ENCODE measurements at regions not wholly inside any gene's neighbourhood (a gene's known extent, or its start where the extent isn't known, plus 50 kb on each side); places are given as distances from the start of the nearest gene placed in this dataset.
A peak's percentile ranks its signal among the peaks of the same experiment; 100 is the strongest.
"Not testable (repeated sequence)": the region's sequence is repeated elsewhere in the genome, so short reads cannot be mapped to it uniquely, and the experiment has no call there.

DNA sequence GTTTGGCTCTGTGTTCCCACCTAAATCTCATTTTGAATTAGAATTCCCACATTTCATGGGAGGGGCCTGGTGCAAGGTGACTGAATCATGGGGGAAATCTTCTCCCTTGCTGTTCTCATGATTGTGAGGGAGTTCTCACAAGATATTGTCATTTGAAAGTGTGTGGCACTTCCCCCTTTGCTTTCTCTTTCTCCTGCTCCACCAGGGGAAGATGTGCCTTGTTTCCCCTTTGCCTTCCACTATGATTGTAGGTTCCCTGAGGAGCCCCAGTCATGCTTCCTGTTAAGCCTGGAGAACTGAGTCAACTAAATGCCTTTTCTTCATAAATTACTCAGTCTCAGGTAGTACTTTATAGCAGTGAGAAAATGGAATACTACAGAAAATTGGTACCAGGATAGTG is 157.2 kb upstream of the TPRG1 start:
- H3K4me1 ChIP-seq (ENCODE audit: control insufficient read depth, insufficient read depth, low read length), result no peaks in the 10 kb centered on the region
- no peaks in the 10 kb centered on the region for H3K4me1 Mint-ChIP-seq
- H3K4me3 Mint-ChIP-seq, result no peak overlapping the region

DNA sequence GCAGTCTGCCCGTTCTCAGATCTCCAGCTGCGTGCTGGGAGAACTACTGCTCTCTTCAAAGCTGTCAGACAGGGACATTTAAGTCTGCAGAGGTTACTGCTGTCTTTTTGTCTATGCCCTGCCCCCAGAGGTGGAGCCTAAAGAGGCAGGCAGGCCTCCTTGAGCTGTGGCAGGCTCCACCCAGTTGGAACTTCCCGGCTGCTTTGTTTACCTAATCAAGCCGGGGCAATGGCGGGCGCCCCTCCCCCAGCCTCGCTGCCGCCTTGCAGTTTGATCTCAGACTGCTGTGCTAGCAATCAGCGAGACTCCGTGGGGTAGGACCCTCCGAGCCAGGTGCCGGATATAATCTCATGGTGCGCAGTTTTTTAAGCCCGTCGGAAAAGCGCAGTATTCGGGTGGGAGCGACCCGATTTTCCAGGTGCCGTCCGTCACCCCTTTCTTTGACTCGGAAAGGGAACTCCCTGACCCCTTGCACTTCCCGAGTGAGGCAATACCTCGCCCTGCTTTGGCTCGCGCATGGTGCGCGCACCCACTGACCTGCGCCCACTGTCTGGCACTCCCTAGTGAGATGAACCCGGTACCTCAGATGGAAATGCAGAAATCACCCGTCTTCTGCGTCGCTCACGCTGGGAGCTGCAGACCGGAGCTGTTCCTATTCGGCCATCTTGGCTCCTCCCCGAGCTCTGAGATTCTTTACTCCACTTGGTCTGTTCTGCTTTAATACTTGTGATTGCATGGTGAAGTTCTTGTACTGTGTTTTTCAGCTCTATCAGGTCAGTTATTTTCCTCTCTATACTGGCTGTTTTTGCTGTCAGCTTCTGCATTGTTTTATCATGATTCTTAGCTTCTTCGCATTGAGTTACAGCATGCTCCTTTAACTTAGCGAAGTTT is 148.9 kb upstream of the TPRG1 start:
- Mint-ChIP-seq H3K9me3 (peaks cover 31% of the 10 kb centered on the region), H3K27ac (peak overlapping the region; percentile 97), H3K36me3 (ENCODE audit: low read depth) (peaks cover 10% of the 10 kb centered on the region), H3K4me3 (peak overlapping the region; percentile 78)
- H3K9ac ChIP-seq (ENCODE audit: extremely low read depth, low read length, poor library complexity, severe bottlenecking); H3K27me3 ChIP-seq (ENCODE audit: control insufficient read depth, insufficient read depth, low read length, poor library complexity, severe bottlenecking); H3K36me3 ChIP-seq (ENCODE audit: control insufficient read depth, insufficient read depth, low read length); H3K4me1 Mint-ChIP-seq; H3K4me3 ChIP-seq (ENCODE audit: low read length); H3K27ac ChIP-seq (ENCODE audit: low read depth, low read length); H3K9me3 ChIP-seq (ENCODE audit: control insufficient read depth, low read length); H3K27me3 Mint-ChIP-seq (ENCODE audit: insufficient read depth); H3K4me1 ChIP-seq (ENCODE audit: control insufficient read depth, insufficient read depth, low read length): not testable (repeated sequence)
- 75 to 88% methylated on average over 5 to 31 of the region's 39 CpGs for WGBS, 2 experiments (ENCODE audit: insufficient coverage in 1 of 2, insufficient read length in 1 of 2)
- DNase-seq, result peak; percentile 74

More for the DNA sequence above, 157.2 kb upstream of the TPRG1 start:
- TF ChIP-seq, protein P1, sequence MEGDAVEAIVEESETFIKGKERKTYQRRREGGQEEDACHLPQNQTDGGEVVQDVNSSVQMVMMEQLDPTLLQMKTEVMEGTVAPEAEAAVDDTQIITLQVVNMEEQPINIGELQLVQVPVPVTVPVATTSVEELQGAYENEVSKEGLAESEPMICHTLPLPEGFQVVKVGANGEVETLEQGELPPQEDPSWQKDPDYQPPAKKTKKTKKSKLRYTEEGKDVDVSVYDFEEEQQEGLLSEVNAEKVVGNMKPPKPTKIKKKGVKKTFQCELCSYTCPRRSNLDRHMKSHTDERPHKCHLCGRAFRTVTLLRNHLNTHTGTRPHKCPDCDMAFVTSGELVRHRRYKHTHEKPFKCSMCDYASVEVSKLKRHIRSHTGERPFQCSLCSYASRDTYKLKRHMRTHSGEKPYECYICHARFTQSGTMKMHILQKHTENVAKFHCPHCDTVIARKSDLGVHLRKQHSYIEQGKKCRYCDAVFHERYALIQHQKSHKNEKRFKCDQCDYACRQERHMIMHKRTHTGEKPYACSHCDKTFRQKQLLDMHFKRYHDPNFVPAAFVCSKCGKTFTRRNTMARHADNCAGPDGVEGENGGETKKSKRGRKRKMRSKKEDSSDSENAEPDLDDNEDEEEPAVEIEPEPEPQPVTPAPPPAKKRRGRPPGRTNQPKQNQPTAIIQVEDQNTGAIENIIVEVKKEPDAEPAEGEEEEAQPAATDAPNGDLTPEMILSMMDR (conservative IDR thresholded peaks at IDR 0.05), result no peak
- no peak overlapping the region for H3K9ac ChIP-seq (ENCODE audit: extremely low read depth, low read length, poor library complexity, severe bottlenecking)
- peaks cover 6% of the 10 kb centered on the region for H3K9me3 ChIP-seq (ENCODE audit: control insufficient read depth, low read length)
- Mint-ChIP-seq H3K27me3 (ENCODE audit: insufficient read depth) (peaks cover 4% of the 10 kb centered on the region), H3K9me3 (peaks cover 63% of the 10 kb centered on the region), H3K36me3 (ENCODE audit: low read depth) (no peaks in the 10 kb centered on the region), H3K27ac (no peak overlapping the region)
- no peak overlapping the region for H3K4me3 ChIP-seq (ENCODE audit: low read length)
- H3K27ac ChIP-seq (ENCODE audit: low read depth, low read length), result no peak overlapping the region
- no peak for DNase-seq
- no peaks in the 10 kb centered on the region for H3K36me3 ChIP-seq (ENCODE audit: control insufficient read depth, insufficient read depth, low read length)
- H3K27me3 ChIP-seq (ENCODE audit: control insufficient read depth, insufficient read depth, low read length, poor library complexity, severe bottlenecking), result no peaks in the 10 kb centered on the region

DNA sequence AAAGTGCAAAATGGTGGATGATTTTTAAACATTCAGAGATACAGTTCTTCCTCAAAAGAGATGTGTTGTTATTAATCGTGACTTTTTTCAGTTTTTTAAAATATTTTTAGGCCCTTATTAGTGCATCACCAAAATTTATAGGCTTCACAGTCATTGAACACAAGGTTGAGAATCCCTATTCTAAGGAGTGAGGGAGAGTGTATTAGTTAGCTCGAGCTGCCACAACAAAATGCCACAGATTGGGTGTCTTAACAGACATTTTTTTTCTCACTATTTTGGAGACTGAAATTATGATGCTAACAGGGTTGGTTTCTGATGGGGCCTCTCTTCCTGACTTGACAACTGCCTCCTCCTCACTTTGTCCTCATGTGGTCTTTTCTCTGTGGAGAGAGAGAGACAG is 145.9 kb upstream of the TPRG1 start:
- DNase-seq, result no peak
- H3K27ac Mint-ChIP-seq, result no peak overlapping the region
- Histone ChIP-seq H3K36me3 (ENCODE audit: control insufficient read depth, insufficient read depth, low read length) (no peaks in the 10 kb centered on the region), H3K4me3 (ENCODE audit: low read length) (no peak overlapping the region), H3K27me3 (ENCODE audit: control insufficient read depth, insufficient read depth, low read length, poor library complexity, severe bottlenecking) (no peaks in the 10 kb centered on the region), H3K9ac (ENCODE audit: extremely low read depth, low read length, poor library complexity, severe bottlenecking) (no peak overlapping the region), H3K4me1 (ENCODE audit: control insufficient read depth, insufficient read depth, low read length) (no peaks in the 10 kb centered on the region), H3K27ac (ENCODE audit: low read depth, low read length) (no peak overlapping the region), H3K9me3 (ENCODE audit: control insufficient read depth, low read length) (peaks cover 5% of the 10 kb centered on the region)
- H3K4me3 Mint-ChIP-seq, result no peak overlapping the region
- peaks cover 27% of the 10 kb centered on the region for H3K9me3 Mint-ChIP-seq
- H3K27me3 Mint-ChIP-seq (ENCODE audit: insufficient read depth), result peaks cover 7% of the 10 kb centered on the region
- TF ChIP-seq, protein P1 (conservative IDR thresholded peaks at IDR 0.05), result no peak
- H3K36me3 Mint-ChIP-seq (ENCODE audit: low read depth), result peaks cover 10% of the 10 kb centered on the region
- WGBS, 2 experiments (ENCODE audit: insufficient coverage in 1 of 2, insufficient read length in 1 of 2), result 93 to 100% methylated on average over 1 to 2 of the region's 2 CpGs
- H3K4me1 Mint-ChIP-seq, result no peaks in the 10 kb centered on the region

All from endodermal cell (in vitro differentiated cells).